OCI-LY3 (cell line): ENCODE measurements at regions not wholly inside any gene's neighbourhood (a gene's known extent, or its start where the extent isn't known, plus 50 kb on each side); places are given as distances from the start of the nearest gene placed in this dataset.

Source experiments
- H2AFZ ChIP-seq: fragments of 200-600, 300-600 bp; shearing (Covaris generic); 2 replicates; pipeline ENCODE4 v1.6.0; 2014; ENCODE audit warnings: antibody characterized with exemption, low read depth, low read length
- H3K27ac ChIP-seq: fragments of 200-600, 300-600 bp; sonication (generic); 2 replicates; pipeline ENCODE4 v1.5.1; 2014; ENCODE audit warnings: mild to moderate bottlenecking, low read length, moderate library complexity, mixed read lengths
- H3K27me3 ChIP-seq: fragments of 200-600, 300-600 bp; sonication (generic); 2 replicates; pipeline ENCODE4 v1.6.1; 2014; ENCODE audit warnings: low read depth, low read length, mixed read lengths
- H3K36me3 ChIP-seq: fragments of 200-600, 300-600 bp; sonication (generic); replicated peaks from 2 replicates; pipeline ENCODE3; 2014; ENCODE audit warnings: low read depth, low read length, mixed read lengths
- H3K4me1 ChIP-seq: fragments of 300-600, 200-600 bp; sonication (generic); 2 replicates; pipeline ENCODE4 v1.6.1; 2014; ENCODE audit warnings: low read length, mixed read lengths
- H3K4me2 ChIP-seq: fragments of 200-600, 300-600 bp; sonication (generic); 2 replicates; pipeline ENCODE4 v1.6.1; 2014; ENCODE audit warnings: low read length, mixed read lengths
- H3K4me3 ChIP-seq: fragments of 300-600, 200-600 bp; sonication (generic); 2 replicates; pipeline ENCODE4 v1.5.1; 2014; ENCODE audit warnings: antibody characterized with exemption, mild to moderate bottlenecking, low read length, moderate library complexity
- H3K79me2 ChIP-seq: fragments of 300-600, 200-600 bp; shearing (Covaris generic); 2 replicates; pipeline ENCODE4 v1.6.1; 2014; ENCODE audit warnings: mild to moderate bottlenecking, low read length, mixed read lengths
- H3K9ac ChIP-seq: fragments of 300-600, 200-600 bp; shearing (Covaris generic); 2 replicates; pipeline ENCODE4 v1.6.0; 2014; ENCODE audit warnings: mild to moderate bottlenecking, low read length, moderate library complexity
- H3K9me3 ChIP-seq: fragments of 200-600, 300-600 bp; shearing (Covaris generic); 2 replicates; pipeline ENCODE4 v1.6.1; 2014; ENCODE audit warnings: low read length, mixed read lengths; ENCODE audit not compliant: insufficient read depth
- H4K20me1 ChIP-seq: fragments of 200-600, 300-600 bp; sonication (generic); 2 replicates; pipeline ENCODE4 v1.6.1; 2016; ENCODE audit warnings: low read length, mixed read lengths; ENCODE audit not compliant: insufficient read depth
- EZH2phosphoT487 ChIP-seq: fragments of 200-600 bp; shearing (Covaris generic); IDR thresholded peaks from 2 replicates; pipeline ENCODE4 v1.6.1; 2018; ENCODE audit warnings: antibody characterized with exemption, mixed run types, low read depth
- TF ChIP-seq, protein P1 (sequence below): fragments of 200-600, 300-600 bp; sonication (generic); IDR thresholded peaks from 2 replicates; pipeline ENCODE4 v1.5.1; 2014; ENCODE audit warnings: antibody characterized with exemption, low read length, low read depth

DNA sequence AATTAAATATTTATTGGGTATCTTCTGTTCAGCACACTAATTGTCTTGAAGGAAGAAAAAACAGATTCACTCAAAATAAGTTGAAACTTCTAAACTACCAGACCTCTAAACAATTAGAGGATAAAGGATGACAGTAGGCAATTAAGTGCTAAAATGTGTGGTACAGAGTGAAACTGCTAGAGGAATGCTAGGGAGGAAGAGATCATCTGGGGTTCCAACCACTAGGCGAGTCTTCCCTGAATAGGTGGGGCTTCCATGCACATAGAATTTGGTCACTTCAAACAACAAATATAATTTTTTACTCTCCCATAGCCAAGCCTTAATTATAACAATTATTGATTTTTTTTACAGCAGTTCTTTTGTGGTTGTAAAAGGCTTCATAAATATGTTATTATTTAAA lies 559.0 kb upstream of the ZEB2 start:
- TF ChIP-seq, protein P1, sequence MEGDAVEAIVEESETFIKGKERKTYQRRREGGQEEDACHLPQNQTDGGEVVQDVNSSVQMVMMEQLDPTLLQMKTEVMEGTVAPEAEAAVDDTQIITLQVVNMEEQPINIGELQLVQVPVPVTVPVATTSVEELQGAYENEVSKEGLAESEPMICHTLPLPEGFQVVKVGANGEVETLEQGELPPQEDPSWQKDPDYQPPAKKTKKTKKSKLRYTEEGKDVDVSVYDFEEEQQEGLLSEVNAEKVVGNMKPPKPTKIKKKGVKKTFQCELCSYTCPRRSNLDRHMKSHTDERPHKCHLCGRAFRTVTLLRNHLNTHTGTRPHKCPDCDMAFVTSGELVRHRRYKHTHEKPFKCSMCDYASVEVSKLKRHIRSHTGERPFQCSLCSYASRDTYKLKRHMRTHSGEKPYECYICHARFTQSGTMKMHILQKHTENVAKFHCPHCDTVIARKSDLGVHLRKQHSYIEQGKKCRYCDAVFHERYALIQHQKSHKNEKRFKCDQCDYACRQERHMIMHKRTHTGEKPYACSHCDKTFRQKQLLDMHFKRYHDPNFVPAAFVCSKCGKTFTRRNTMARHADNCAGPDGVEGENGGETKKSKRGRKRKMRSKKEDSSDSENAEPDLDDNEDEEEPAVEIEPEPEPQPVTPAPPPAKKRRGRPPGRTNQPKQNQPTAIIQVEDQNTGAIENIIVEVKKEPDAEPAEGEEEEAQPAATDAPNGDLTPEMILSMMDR = no peak
- no peak for TF ChIP-seq EZH2phosphoT487
- Histone ChIP-seq H3K9ac (no peak overlapping the region), H3K4me1 (no peaks in the 10 kb centered on the region), H3K27ac (no peak overlapping the region), H4K20me1 (no peaks in the 10 kb centered on the region), H3K4me3 (no peak overlapping the region), H3K9me3 (no peaks in the 10 kb centered on the region), H2AFZ (no peak overlapping the region), H3K36me3 (no peaks in the 10 kb centered on the region), H3K4me2 (no peak overlapping the region), H3K27me3 (no peaks in the 10 kb centered on the region), H3K79me2 (no peaks in the 10 kb centered on the region)

DNA sequence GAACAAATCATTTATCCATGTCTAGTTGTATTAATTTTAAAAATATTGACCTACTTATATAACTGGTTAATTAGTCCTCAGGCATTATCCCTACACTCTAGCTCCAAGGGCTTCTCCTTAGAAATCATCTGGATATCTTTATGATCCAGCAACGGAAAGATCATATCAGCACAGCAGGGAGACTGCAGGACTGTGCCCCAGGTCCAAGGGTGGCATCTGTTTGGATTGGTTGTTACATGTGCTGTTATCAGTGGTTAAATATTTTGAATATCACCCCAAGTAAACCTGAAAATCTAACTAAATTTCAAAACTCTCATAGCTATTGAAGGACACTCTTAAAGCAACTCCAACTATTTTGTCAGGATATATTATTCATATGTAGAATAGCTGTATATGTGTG lies 556.2 kb upstream of the ZEB2 start:
- no peak overlapping the region for H3K4me2 ChIP-seq
- H3K9ac ChIP-seq = no peak overlapping the region
- H3K27me3 ChIP-seq = no peaks in the 10 kb centered on the region
- no peak overlapping the region for H3K27ac ChIP-seq
- no peak overlapping the region for H2AFZ ChIP-seq
- no peaks in the 10 kb centered on the region for H3K9me3 ChIP-seq
- H3K36me3 ChIP-seq = no peaks in the 10 kb centered on the region
- no peaks in the 10 kb centered on the region for H3K79me2 ChIP-seq
- TF ChIP-seq EZH2phosphoT487 = no peak
- TF ChIP-seq, protein P1 = no peak
- no peaks in the 10 kb centered on the region for H4K20me1 ChIP-seq
- no peaks in the 10 kb centered on the region for H3K4me1 ChIP-seq
- H3K4me3 ChIP-seq = no peak overlapping the region

DNA sequence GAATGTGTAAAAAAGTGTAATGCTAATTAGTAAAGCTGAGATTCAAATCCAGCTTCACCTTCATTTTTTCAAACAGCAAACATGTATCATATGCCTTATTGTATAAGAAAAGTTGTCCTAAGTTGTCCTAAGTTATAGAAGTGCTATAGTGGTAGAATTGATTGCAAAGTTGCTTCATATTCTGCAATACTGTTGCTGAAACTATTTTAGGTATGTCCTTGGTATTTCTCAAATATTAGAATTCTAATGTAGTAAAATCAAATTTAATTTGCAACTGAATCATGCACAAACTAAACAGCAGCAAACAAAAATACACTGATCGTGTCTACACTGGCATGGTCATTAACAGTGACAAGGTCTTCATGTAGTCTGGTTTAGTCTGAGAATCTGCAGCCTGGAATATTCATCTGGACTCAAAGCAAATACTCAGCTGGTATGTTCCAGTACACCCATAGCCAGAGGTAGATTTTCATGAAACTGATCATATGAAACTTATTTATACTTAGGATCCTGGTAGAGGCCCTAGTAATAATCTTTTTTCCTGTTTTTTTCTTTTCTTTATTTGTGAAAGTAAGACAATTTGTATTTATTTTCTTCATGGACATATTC lies 555.6 kb upstream of the ZEB2 start:
- no peaks in the 10 kb centered on the region for H3K79me2 ChIP-seq

DNA sequence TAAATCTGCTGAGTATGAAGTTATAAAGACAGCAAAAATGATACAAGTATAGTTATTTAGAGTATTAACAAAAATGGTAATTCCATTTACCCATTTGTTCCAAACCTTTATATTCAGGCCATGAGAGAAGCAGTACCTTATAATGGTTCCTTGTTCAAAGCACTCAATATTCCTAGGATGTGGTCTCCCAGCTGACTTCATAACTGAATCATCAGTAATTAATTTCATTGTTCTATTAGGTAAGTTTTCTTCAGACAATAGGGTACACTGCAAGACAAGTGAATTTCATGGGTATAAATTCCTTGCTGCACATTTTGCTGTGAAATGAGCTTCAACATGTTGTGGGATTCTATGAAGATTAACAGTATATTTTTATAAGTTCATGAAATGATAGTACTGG lies 550.8 kb upstream of the ZEB2 start:
- TF ChIP-seq EZH2phosphoT487 = no peak
- Histone ChIP-seq H3K79me2 (no peaks in the 10 kb centered on the region), H3K36me3 (no peaks in the 10 kb centered on the region), H3K4me3 (no peak overlapping the region), H3K27ac (no peak overlapping the region), H2AFZ (no peak overlapping the region), H3K9me3 (no peaks in the 10 kb centered on the region), H4K20me1 (no peaks in the 10 kb centered on the region), H3K4me1 (no peaks in the 10 kb centered on the region), H3K27me3 (no peaks in the 10 kb centered on the region), H3K9ac (no peak overlapping the region), H3K4me2 (no peak overlapping the region)

More for the DNA sequence above, 555.6 kb upstream of the ZEB2 start:
- Histone ChIP-seq H3K27me3 (no peaks in the 10 kb centered on the region), H3K36me3 (no peaks in the 10 kb centered on the region), H4K20me1 (no peaks in the 10 kb centered on the region), H3K4me3 (no peak overlapping the region), H3K27ac (no peak overlapping the region), H3K9me3 (no peaks in the 10 kb centered on the region), H3K4me2 (no peak overlapping the region), H3K4me1 (no peaks in the 10 kb centered on the region), H2AFZ (no peak overlapping the region), H3K9ac (no peak overlapping the region)
- TF ChIP-seq, protein P1 = no peak
- no peak for TF ChIP-seq EZH2phosphoT487
